ENCODE measurements at regions not wholly inside any gene's neighbourhood (a gene's known extent, or its start where the extent isn't known, plus 50 kb on each side); places are given as distances from the start of the nearest gene placed in this dataset.

DNA sequence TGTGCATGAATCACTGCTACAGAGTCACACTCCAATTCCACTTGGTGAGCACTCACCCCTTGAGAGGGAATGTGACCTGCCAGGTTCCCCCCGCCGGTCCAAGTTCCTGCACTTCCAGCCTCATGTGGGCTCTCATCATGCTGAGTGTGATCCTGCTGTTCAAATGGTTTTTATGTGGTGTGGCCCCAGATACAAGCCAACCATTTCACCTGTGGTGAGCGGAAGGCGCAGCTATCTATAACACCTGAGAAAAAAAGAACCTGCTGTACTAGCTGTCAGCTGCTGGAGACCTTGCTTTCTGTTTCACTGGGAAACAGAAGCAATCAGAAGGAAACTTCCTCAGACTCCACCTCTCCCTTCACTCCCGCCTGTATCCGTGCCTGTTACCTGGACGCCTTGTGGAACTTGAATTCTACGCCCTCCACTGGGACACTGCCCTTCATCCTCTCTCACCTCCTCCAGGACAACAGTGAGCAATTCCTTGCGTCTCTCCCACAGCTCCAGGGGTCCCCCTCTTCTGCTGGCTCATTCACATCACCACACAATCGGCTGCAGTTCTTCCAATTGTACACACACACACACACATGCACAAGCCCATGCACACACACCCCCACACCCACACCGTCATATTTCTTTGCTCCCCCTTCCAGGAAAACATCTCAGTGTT, 64.4 kb upstream of the RPL11 start:
- TF ChIP-seq, protein P1, sequence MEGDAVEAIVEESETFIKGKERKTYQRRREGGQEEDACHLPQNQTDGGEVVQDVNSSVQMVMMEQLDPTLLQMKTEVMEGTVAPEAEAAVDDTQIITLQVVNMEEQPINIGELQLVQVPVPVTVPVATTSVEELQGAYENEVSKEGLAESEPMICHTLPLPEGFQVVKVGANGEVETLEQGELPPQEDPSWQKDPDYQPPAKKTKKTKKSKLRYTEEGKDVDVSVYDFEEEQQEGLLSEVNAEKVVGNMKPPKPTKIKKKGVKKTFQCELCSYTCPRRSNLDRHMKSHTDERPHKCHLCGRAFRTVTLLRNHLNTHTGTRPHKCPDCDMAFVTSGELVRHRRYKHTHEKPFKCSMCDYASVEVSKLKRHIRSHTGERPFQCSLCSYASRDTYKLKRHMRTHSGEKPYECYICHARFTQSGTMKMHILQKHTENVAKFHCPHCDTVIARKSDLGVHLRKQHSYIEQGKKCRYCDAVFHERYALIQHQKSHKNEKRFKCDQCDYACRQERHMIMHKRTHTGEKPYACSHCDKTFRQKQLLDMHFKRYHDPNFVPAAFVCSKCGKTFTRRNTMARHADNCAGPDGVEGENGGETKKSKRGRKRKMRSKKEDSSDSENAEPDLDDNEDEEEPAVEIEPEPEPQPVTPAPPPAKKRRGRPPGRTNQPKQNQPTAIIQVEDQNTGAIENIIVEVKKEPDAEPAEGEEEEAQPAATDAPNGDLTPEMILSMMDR (conservative IDR thresholded peaks at IDR 0.05; ENCODE audit: low read length), result no peak
- TF ChIP-seq EZH2phosphoT487 (IDR thresholded peaks at IDR 0.05; ENCODE audit: borderline replicate concordance, low read depth, low read length), result no peak

Measured in OCI-LY7 (cell line).